GM13976 (cell line): ENCODE measurements at regions not wholly inside any gene's neighbourhood (a gene's known extent, or its start where the extent isn't known, plus 50 kb on each side); places are given as distances from the start of the nearest gene placed in this dataset.

Experiments
- DNase-seq: peaks from one replicate; pipeline ENCODE4 v3.0.0; 2012; ENCODE audit warnings: low spot score
- in situ Hi-C: fragments of 300-500 bp; cut with MboI; formaldehyde crosslinking; loops from one replicate; pipeline ENCODE4 v1.12.0; 2022; ENCODE audit warnings: low sequenced_read_pairs, mixed read lengths, inconsistent platforms; ENCODE audit not compliant: unreplicated experiment
- TF ChIP-seq, protein P1 (sequence below): IDR thresholded peaks from 2 replicates; pipeline ENCODE4 v1.5.1; 2012; ENCODE audit warnings: borderline replicate concordance, mild to moderate bottlenecking; ENCODE audit not compliant: insufficient read depth; ENCODE audit errors: extremely low read depth, missing control alignments, control extremely low read depth

DNA sequence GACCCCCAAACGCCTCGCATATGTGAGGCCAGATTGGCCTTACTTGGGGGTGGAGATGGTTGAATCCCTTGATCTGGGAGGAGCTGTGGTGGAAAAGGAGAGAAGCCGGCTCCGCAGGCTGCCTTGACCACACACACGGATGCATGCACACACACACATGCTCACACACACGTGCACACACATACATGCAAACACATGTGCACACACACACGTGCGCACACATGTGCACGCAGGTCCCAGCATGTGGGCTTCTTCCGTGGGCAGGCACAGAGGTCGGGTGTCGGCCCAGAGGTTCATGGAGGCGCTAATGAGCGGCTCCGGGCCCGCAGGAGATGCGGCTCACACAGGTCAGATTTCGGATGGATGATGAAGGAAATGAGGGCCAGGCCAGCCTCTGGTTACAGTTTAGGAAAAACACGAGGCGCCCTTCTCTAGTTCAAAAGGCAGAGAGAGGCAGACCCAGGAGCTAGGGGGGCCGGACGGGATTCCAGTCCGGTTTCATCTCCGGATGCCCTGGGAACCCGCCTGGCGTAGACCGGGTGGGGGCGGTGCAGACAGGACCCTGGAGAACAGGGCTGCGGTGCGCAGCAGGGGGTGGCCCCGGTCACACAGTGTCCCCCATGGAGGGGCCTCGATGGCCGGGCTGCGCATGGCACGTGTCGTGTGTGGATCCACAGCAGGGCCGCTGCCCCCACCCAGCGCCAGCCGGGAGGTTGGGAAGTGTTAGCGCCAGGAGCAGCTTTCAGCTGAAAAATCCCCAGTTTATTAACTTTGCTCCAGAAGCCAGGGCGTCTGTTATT, 91.1 kb upstream of the ACTRT2 start:
- no peak for DNase-seq
- TF ChIP-seq, protein P1, sequence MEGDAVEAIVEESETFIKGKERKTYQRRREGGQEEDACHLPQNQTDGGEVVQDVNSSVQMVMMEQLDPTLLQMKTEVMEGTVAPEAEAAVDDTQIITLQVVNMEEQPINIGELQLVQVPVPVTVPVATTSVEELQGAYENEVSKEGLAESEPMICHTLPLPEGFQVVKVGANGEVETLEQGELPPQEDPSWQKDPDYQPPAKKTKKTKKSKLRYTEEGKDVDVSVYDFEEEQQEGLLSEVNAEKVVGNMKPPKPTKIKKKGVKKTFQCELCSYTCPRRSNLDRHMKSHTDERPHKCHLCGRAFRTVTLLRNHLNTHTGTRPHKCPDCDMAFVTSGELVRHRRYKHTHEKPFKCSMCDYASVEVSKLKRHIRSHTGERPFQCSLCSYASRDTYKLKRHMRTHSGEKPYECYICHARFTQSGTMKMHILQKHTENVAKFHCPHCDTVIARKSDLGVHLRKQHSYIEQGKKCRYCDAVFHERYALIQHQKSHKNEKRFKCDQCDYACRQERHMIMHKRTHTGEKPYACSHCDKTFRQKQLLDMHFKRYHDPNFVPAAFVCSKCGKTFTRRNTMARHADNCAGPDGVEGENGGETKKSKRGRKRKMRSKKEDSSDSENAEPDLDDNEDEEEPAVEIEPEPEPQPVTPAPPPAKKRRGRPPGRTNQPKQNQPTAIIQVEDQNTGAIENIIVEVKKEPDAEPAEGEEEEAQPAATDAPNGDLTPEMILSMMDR: no peak
- in situ Hi-C loops: no loop called here

DNA sequence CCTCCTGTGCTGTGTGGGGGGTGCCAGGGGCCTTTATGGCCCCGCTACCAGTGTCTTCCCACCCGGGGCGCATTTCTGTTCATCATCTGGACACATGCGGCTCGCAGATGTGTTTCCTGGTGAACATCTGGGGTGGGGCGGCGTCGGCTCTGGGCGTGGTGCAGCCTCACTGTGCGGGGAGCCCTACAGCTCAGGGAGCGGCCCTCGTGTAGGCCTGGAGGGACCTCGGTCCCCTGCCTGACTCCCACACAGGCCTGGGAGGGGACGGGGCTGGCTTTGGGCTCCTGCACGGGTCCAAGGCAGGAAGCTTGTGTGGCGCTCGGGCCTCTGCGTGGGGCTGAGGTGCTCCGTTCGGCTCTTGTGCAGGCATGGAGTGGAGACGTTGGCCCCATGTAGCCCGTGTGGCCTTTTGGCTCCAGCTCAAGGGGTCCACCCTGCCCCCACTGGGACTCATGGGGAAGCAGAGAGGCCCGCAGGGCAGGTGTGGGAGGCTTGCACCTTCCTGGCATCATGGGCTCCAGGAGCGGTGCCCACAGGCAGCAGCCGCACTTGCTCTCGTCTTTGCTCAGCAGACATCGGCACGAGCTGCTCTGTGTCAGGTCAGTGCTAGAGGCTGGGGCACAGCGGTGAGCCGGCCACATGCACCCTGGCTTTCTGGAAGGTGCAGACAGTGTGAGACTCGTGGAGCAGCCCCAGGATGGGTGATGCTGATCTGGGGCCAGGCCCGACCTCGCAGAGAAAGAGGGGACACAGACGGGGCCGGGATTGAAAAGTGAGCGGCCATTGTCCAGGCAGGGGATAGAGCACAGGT, 90.1 kb upstream of the ACTRT2 start:
- DNase-seq: no peak
- in situ Hi-C loops: no loop called here
- TF ChIP-seq, protein P1: no peak

DNA sequence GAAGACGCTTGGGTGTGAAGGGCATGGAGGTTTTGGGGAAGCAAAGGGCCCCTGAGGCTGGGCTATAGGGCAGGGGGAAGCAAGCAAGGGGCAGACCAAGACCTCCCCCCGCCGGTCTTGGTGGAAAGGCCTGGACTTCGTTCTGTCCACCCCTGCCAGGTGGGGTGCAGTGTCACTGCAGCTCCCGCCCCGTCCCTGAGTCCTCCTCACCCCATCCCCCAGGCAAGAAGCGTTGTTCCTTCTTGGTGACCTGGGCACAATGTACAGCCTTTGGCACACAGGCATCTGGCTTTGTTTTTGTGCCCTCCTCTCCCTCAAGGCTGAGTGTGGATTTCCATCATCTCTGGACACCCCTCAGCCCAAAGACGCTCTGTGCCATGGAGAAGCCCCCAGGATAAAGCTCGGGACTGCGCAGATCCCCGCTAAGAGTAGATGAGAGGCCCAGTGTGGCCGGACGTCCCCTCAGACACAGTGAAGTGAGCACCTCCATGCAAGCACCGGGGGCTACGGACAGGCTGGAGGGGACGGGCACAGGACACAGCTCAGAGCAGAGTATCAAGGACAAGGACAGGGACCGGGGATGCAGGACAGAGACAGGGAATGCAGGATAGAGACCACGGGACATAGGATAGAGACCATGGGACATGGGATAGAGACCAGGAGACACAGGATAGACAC, 89.4 kb upstream of the ACTRT2 start:
- DNase-seq: no peak
- TF ChIP-seq, protein P1: no peak
- in situ Hi-C loops: no loop called here

DNA sequence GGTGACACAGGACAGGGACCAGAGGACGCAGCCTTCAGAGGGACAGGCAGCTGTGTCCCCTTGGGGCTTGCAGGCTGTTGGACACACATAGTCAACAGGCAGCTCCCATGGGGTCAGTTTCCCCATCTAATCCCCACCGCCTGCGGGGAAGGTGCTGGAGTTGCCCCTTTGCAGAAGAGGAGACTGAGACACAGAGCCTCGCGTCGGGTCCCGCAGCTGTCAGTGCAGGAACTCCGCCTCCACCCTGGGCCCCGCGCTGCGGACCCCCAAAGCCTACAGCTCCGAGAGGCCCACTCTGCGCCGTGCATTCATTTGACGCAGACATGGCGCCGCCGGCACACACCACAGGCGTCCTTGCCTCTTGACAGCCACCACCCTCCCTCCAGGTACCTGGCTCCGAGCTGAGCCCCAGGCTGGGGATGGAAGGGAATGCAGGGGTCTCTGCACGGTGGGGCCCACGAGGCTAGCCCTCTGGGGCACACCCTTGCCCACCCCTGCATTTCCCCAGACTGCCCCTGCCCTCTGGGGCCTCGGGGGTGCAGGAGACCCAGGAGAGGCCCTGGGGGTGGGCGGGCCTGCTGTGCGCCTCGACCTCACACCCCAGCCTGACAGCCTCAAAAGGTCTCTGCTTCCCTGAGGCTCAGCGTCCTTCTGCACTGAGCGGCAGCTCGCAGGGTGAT, 88.5 kb upstream of the ACTRT2 start:
- in situ Hi-C loops: no loop called here
- DNase-seq: no peak
- TF ChIP-seq, protein P1: no peak

DNA sequence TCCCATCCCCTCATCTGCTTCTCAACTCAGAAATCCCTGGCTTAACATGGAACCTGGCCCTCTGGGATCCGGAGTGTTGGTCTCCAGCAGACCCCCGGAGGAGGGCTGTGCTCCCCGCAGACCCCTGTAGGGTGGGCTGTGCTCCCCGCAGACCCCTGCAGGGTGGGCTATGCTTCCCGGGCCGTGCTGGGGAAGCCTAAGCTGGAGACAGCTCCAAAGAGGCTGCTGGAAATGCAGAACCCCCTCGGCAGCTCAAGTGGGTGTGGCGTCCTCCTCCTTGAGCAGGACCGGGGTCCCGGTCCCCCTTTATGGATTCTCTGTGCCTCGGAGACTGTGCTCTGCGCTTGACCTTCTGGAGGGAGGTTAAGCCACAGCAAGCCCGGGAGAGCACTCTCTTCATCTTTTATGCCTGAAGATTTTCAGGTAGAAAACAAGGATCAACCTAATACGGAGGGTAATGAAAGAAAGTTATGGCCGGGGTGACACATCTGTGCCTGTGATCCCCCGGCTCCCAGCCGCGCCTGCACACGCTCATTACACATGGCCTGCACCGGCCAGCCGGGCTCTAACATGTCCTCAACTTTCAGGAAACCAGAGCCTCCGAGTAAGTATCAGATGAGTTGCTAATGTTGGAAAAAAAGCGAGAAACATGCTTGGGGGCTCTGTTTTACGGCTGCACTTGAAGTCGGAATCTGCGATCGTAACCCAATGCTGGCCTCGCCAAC, 87.7 kb upstream of the ACTRT2 start:
- in situ Hi-C loops: no loop called here
- DNase-seq: no peak
- TF ChIP-seq, protein P1: no peak
